Spleen (tissue), 7 donors: ENCODE measurements at regions not wholly inside any gene's neighbourhood (a gene's known extent, or its start where the extent isn't known, plus 50 kb on each side); places are given as distances from the start of the nearest gene placed in this dataset.

Source experiments
- CTCF ChIP-seq, 11 experiments: fragments of 200-600 bp in 7 of 11; fragments of 450-650 bp in 4 of 11; sonication (generic) in 4 of 11; IDR thresholded peaks in 8 of 11; conservative IDR thresholded peaks in 3 of 11; 1 replicate in 7 of 11; 2 replicates in 4 of 11; pipeline versions ENCODE4 v1.4.0 to v1.8.0; 2016 to 2021; ENCODE audit warnings: antibody characterized with exemption in 11 of 11, inconsistent platforms in 4 of 11, mild to moderate bottlenecking in 1 of 11
- POLR2A ChIP-seq, 3 donors: fragments of 450-650 bp; IDR thresholded peaks; one replicate each; pipeline ENCODE4 v1.5.1; 2017; ENCODE audit warnings: antibody characterized with exemption in 3 of 3, mild to moderate bottlenecking in 1 of 3
- POLR2AphosphoS5 ChIP-seq, 3 donors: sonication (generic); formaldehyde crosslinking; IDR thresholded peaks; one replicate each; pipeline ENCODE4 v1.5.1; 2017; ENCODE audit warnings: antibody characterized with exemption in 3 of 3
- donor health status: DM: no; HTN: no; CAD: no; lungs with moderate emphysema.
- donor health status: DM: no; HTN: no; CAD: no.
- donor health status: DM: no; HTN: no; CAD: no.

GRCh38 chr7:135828604-135829003 is 80.0 kb upstream of the FAM180A start:
- TF ChIP-seq CTCF (IDR thresholded peaks at IDR 0.05 in 8 of 11, conservative IDR thresholded peaks at IDR 0.05 in 3 of 11), result no peak
- no peak for TF ChIP-seq POLR2A (IDR thresholded peaks at IDR 0.05)
- TF ChIP-seq POLR2AphosphoS5 (IDR thresholded peaks at IDR 0.05), result no peak
